ENCODE measurements at regions not wholly inside any gene's neighbourhood (a gene's known extent, or its start where the extent isn't known, plus 50 kb on each side); places are given as distances from the start of the nearest gene placed in this dataset.

- TF ChIP-seq CTCF (IDR thresholded peaks at IDR 0.05 in 8 of 11, conservative IDR thresholded peaks at IDR 0.05 in 3 of 11) = no peak
- TF ChIP-seq POLR2AphosphoS5 (IDR thresholded peaks at IDR 0.05) = no peak
These were observed 75.5 kb upstream of the UNC5A start for GRCh38 chr5:176734756-176735342.
